ENCODE measurements at regions not wholly inside any gene's neighbourhood (a gene's known extent, or its start where the extent isn't known, plus 50 kb on each side); places are given as distances from the start of the nearest gene placed in this dataset.

DNA sequence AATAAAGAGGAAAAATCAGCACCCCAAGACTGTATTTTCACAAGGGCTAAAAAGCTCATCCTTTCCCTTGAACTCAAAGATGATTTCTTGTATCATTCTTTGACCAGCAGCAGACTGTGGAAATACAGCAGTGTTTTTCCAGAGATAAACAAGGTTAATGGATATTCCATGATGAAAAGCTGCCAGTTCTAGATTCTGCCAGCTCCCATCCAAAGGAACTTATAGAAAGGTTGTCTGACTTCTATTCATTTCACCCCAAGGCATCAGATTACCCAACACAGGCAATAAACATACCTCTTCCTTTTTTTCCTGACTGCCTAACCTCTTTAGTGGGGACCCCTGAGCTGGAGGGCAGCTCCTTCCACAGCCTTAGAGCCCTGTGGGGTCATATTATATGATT, 375.8 kb upstream of the THBS1 start:
- H3K27ac ChIP-seq, result no peak overlapping the region
- CTCF ChIA-PET, result interaction anchor here (0.7 kb wide), 1 partner anchor 552 kb away, joined by 3 read pairs; no protein-coding TSS in a partner anchor
- POLR2A ChIA-PET (ENCODE audit: low non-redundant PET), result no interaction called here
- TF ChIP-seq, protein P1, sequence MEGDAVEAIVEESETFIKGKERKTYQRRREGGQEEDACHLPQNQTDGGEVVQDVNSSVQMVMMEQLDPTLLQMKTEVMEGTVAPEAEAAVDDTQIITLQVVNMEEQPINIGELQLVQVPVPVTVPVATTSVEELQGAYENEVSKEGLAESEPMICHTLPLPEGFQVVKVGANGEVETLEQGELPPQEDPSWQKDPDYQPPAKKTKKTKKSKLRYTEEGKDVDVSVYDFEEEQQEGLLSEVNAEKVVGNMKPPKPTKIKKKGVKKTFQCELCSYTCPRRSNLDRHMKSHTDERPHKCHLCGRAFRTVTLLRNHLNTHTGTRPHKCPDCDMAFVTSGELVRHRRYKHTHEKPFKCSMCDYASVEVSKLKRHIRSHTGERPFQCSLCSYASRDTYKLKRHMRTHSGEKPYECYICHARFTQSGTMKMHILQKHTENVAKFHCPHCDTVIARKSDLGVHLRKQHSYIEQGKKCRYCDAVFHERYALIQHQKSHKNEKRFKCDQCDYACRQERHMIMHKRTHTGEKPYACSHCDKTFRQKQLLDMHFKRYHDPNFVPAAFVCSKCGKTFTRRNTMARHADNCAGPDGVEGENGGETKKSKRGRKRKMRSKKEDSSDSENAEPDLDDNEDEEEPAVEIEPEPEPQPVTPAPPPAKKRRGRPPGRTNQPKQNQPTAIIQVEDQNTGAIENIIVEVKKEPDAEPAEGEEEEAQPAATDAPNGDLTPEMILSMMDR (conservative IDR thresholded peaks at IDR 0.05; ENCODE audit: low read depth), result no peak
- no peak for DNase-seq (ENCODE audit: low spot score)

DNA sequence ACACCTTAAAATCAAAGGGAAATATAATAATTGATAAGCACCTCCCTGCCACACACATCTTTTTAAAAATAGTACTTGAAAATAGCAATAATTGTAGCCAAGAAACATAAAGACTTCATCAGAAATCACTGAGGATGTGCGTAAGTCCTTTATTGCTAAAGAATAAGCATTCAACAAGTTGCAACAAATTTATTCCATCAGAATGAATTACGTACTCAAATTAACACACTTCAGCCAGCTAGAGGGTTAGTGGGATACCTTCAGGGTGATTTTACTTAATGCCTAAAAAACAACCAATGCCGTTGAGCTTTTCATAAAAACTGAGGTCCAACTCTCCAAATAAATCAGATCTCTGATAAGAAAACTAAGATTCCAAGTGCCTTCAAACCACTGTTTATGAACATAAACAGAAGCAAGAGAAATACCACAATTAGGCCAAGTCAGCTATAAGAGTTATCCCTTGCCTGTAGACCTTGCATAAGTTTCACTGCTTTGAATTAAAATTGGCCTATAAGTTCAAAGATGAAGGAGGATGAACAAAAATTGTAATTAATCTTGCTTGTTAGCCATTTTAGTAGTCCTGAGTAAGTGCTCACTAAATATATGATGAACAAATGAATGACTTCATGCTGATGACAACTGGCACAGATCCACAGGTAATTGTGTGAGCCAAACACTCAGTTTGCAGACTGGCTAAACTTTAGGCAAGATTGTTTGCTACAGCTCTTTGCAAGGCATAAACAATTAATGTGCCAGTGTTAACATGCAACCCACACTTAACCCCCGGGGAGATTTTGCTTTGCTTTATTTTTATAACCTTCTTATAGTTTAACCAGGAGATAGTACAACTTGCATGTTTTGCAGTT, 375.1 kb upstream of the THBS1 start:
- DNase-seq (ENCODE audit: low spot score), result no peak
- ChIA-PET POLR2A (ENCODE audit: low non-redundant PET) (no interaction called here), CTCF (no interaction called here)
- no peak overlapping the region for H3K27ac ChIP-seq
- TF ChIP-seq, protein P1 (conservative IDR thresholded peaks at IDR 0.05; ENCODE audit: low read depth), result no peak

DNA sequence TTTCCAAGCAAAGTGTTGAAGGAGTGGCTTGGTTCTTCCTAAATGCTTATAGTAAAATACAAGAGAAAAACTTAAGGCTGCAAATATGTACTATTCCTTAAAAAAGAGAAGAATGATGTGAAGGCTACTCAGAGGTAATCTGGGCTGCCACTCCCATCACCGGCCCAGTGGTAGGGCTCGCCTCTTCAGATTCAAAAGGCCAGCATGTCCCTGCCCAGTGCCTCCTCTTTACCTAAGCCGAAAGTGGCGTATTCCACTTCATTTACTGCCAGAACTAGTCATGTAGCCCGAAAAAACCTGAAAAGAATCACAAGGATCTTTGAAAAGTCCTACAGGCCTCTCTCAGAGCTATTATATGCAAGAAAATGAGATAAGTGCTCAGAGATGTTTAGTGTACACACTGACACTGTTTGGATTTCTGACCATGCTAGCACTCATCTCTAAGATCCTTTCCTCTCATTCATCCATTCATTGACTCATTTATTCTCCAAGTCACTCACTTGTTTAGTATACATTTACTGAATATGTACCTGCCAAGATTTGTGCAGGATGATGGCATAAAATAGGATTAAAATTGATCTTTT, 373.3 kb upstream of the THBS1 start:
- ChIA-PET POLR2A (ENCODE audit: low non-redundant PET) (no interaction called here), CTCF (no interaction called here)

DNA sequence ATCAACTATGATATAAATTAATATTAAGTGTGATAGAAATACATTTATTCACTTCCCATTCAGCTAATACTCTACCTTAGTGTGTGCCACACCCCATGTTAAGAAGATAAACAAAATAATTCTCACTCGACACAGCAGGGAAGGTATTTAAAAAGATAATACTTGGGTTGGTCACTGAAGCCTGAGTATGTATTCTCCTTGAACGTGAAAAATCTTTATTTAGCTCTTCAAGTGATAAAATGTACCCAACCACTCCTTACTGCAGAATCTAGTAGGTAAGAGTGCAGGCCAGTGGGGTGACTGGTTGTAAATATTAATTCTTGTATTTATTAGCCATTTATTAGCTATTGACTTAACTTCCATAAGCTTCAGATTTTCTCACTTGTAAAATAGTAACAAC, 372.7 kb upstream of the THBS1 start:
- TF ChIP-seq, protein P1 (conservative IDR thresholded peaks at IDR 0.05; ENCODE audit: low read depth), result no peak
- POLR2A ChIA-PET (ENCODE audit: low non-redundant PET), result no interaction called here
- no peak for DNase-seq (ENCODE audit: low spot score)
- no peak overlapping the region for H3K27ac ChIP-seq
- CTCF ChIA-PET, result interaction anchor here (0.6 kb wide), 1 partner anchor 107 kb away, joined by 3 read pairs; no protein-coding TSS in a partner anchor

More for the DNA sequence above, 373.3 kb upstream of the THBS1 start:
- H3K27ac ChIP-seq, result no peak overlapping the region
- TF ChIP-seq, protein P1 (conservative IDR thresholded peaks at IDR 0.05; ENCODE audit: low read depth), result no peak
- DNase-seq (ENCODE audit: low spot score), result no peak

DNA sequence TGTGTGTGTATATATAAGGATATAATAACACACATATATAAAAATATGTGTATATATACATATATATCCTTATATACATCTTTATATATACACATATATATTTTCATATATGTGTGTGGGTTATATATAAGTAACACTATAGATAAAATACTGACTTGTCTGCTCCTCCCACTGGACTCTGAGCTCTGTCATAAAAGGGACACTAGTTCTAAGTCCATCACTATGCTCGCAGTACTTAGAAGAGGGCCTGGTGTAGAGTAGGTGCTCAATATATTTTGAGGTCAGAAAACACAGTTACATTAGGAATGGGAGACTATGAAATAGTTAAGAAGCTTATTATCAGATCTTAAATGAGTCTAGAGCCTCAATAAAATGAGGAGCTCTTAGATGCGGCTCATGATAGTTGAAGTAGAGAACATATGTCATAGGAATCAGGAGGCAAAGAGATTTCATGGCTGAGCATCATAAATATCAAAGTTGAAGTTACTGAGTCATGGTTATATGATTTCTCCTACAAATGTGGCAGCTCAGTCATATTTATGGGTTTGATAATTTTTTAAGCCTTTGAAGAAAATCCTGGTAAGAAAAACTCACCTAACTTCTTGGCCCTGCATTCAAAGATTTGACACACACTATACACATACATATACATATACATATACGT, 371.2 kb upstream of the THBS1 start:
- ChIA-PET CTCF (no interaction called here), POLR2A (ENCODE audit: low non-redundant PET) (no interaction called here)
- TF ChIP-seq, protein P1 (conservative IDR thresholded peaks at IDR 0.05; ENCODE audit: low read depth), result no peak
- no peak for DNase-seq (ENCODE audit: low spot score)
- no peak overlapping the region for H3K27ac ChIP-seq

DNA sequence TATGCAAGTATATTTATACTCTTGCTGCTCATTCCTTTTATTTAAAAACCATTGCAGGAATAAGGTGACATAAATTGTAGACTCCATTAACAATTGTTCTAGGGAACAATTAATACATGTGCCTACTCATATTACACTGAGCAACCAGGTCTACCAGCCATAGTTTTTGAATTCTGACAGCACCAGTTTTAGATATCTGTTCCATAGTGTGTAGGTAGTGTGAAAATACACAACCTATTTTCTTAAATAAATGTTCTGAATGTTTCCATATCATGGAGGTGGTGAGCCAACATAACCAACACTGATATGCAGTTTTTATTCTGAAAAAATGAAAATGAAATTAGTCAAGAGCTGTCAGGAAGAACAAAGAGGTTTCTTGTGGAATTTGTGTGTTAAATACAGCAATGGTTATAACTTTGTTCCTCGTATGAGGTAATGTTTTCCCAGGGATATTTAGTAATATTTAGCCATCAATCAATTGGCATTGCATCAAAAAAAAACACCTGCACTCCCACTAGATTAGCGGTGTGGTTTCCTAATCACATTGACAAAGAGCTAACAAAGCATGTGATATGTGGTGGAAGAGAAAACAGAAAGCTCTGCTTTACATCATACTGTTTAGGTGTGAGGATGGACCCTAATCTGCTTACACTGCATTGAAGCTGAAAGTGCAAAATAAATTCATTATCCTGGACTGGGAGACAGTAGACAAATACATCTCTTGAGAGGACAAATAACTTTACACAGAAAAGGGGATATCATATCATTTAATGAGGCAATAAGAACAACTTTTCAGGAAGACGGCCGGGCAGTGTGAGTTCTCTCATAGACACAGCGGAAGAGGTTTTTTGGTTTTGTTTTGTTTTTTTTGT, 369.5 kb upstream of the THBS1 start:
- no peak for DNase-seq (ENCODE audit: low spot score)
- TF ChIP-seq, protein P1 (conservative IDR thresholded peaks at IDR 0.05; ENCODE audit: low read depth), result no peak
- POLR2A ChIA-PET (ENCODE audit: low non-redundant PET), result no interaction called here
- CTCF ChIA-PET, result no interaction called here
- H3K27ac ChIP-seq, result no peak overlapping the region

All from RWPE1 (cell line).